Nephron progenitor cell (in vitro differentiated cells): ENCODE measurements at regions not wholly inside any gene's neighbourhood (a gene's known extent, or its start where the extent isn't known, plus 50 kb on each side); places are given as distances from the start of the nearest gene placed in this dataset.

Experiments
- DNase-seq: peaks from one replicate; pipeline ENCODE4 v3.0.0; 2021
- H3K27ac Mint-ChIP-seq: 2 replicates; pipeline ENCODE4 v1.8.0; 2021; ENCODE audit warnings: mild to moderate bottlenecking, moderate library complexity, mixed read lengths
- H3K27me3 Mint-ChIP-seq: 2 replicates; pipeline ENCODE4 v1.8.0; 2021; ENCODE audit warnings: mild to moderate bottlenecking, low read depth, mixed read lengths; ENCODE audit not compliant: poor library complexity
- H3K36me3 Mint-ChIP-seq: 2 replicates; pipeline ENCODE4 v1.8.0; 2021; ENCODE audit warnings: low read depth, mixed read lengths
- H3K4me1 Mint-ChIP-seq: 2 replicates; pipeline ENCODE4 v1.8.0; 2021; ENCODE audit warnings: mixed read lengths
- H3K4me3 Mint-ChIP-seq: 2 replicates; pipeline ENCODE4 v1.8.0; 2021; ENCODE audit warnings: mild to moderate bottlenecking, moderate library complexity, mixed read lengths
- H3K9me3 Mint-ChIP-seq: 2 replicates; pipeline ENCODE4 v1.8.0; 2021; ENCODE audit warnings: mild to moderate bottlenecking, moderate library complexity, mixed read lengths
- TF ChIP-seq, protein P1 (sequence below): fragments of 200-600 bp; sonication (generic); IDR thresholded peaks from 2 replicates; pipeline ENCODE4 v1.5.0; 2021; ENCODE audit warnings: antibody characterized with exemption

GRCh38 chr2:30316408-30316807 lies 85.1 kb downstream of the LBH start:
- H3K4me1 Mint-ChIP-seq, result peaks cover 3% of the 10 kb centered on the region

GRCh38 chr2:30318987-30319782 lies 87.9 kb downstream of the LBH start:
- H3K27me3 Mint-ChIP-seq, result peaks cover 17% of the 10 kb centered on the region
- no peak for DNase-seq
- no peaks in the 10 kb centered on the region for H3K36me3 Mint-ChIP-seq
- H3K9me3 Mint-ChIP-seq, result peaks cover 20% of the 10 kb centered on the region
- H3K4me3 Mint-ChIP-seq, result no peak overlapping the region
- TF ChIP-seq, protein P1, sequence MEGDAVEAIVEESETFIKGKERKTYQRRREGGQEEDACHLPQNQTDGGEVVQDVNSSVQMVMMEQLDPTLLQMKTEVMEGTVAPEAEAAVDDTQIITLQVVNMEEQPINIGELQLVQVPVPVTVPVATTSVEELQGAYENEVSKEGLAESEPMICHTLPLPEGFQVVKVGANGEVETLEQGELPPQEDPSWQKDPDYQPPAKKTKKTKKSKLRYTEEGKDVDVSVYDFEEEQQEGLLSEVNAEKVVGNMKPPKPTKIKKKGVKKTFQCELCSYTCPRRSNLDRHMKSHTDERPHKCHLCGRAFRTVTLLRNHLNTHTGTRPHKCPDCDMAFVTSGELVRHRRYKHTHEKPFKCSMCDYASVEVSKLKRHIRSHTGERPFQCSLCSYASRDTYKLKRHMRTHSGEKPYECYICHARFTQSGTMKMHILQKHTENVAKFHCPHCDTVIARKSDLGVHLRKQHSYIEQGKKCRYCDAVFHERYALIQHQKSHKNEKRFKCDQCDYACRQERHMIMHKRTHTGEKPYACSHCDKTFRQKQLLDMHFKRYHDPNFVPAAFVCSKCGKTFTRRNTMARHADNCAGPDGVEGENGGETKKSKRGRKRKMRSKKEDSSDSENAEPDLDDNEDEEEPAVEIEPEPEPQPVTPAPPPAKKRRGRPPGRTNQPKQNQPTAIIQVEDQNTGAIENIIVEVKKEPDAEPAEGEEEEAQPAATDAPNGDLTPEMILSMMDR, result no peak
- no peak overlapping the region for H3K27ac Mint-ChIP-seq
- H3K4me1 Mint-ChIP-seq, result peaks cover 22% of the 10 kb centered on the region

More at GRCh38 chr2:30316408-30316807, 85.1 kb downstream of the LBH start:
- DNase-seq, result no peak
- Mint-ChIP-seq H3K9me3 (peaks cover 20% of the 10 kb centered on the region), H3K4me3 (no peak overlapping the region), H3K27ac (no peak overlapping the region), H3K27me3 (peaks cover 13% of the 10 kb centered on the region), H3K36me3 (no peaks in the 10 kb centered on the region)
- TF ChIP-seq, protein P1, result no peak

DNA sequence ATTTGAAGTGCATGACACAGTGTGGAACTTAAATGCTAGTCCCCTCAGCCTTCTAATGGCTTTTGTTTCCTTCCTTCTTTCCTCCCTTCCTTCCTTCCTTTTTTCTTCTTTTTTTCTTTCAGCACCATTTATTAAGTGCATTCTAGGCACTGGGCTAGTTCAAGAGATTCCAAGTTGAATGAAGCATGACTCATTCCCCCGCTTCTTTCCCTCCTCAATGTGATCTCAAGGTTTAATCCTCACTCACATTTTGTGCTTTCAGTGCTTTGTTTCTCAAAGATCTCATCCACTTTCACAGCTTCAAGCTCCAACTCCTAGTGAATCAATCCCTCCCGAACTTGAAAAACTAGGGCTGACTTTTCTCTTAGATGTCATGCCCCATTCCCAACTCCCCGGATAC lies 90.1 kb downstream of the LBH start:
- Mint-ChIP-seq H3K4me1 (peaks cover 22% of the 10 kb centered on the region), H3K27ac (peak overlapping the region; percentile 24), H3K4me3 (no peak overlapping the region), H3K9me3 (no peaks in the 10 kb centered on the region), H3K36me3 (no peaks in the 10 kb centered on the region), H3K27me3 (peaks cover 11% of the 10 kb centered on the region)
- no peak for DNase-seq
- TF ChIP-seq, protein P1, result no peak

DNA sequence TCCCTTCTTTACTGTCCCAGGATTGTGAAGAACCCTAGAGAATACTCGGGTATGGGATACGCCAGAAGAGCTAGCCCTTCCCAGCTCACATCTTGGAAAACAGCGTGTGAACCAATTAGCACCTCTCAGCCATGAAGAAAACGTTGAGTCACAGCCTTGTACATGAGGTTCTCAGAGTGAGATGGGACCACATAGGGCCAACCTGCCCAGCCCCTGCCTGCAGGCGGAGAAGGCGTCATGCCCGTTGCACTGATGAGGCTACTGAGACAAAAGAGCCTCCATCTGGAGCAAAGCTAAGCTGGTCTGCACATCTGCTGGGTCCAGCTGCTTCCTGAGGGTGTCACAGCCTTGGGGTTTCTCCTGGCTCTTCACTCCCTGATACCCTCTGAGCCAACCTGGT lies 92.2 kb downstream of the LBH start:
- no peaks in the 10 kb centered on the region for H3K36me3 Mint-ChIP-seq
- no peaks in the 10 kb centered on the region for H3K9me3 Mint-ChIP-seq
- H3K4me3 Mint-ChIP-seq, result no peak overlapping the region
- TF ChIP-seq, protein P1, result no peak
- DNase-seq, result no peak
- H3K27me3 Mint-ChIP-seq, result peaks cover 8% of the 10 kb centered on the region
- no peak overlapping the region for H3K27ac Mint-ChIP-seq
- H3K4me1 Mint-ChIP-seq, result peaks cover 22% of the 10 kb centered on the region

DNA sequence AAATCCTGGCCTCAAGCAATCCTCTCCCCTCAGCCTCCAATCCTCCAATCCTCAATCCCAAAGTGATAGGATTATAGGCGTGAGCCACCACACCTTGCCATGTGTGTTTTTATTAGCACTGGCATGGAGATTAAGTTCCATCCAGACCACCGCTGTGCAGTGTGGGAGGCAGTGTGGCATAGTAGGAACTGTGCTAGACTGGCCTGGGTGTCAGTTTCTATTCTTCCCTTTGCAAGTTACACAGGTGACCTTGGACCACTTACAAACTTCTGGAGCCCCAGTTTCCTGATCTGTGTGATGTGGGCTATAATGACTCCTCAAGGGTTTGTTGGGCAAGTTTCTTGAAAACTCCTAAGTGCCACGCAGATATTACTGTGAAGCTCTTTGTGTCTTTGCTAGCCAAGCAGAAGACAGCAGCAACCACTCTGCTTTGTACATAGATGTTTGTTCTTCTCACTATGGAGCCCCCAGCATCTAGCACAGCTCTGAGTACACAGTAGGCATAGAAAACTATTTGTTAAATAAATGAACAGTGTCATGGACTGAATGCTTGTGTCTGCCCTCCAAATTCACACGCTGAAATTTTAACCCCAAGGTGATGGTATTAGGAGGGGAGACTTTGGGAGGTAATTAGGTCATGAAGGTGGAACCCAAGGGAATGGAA lies 93.0 kb downstream of the LBH start:
- DNase-seq, result no peak
- Mint-ChIP-seq H3K36me3 (no peaks in the 10 kb centered on the region), H3K9me3 (no peaks in the 10 kb centered on the region), H3K4me1 (peaks cover 22% of the 10 kb centered on the region), H3K27me3 (peaks cover 8% of the 10 kb centered on the region), H3K4me3 (no peak overlapping the region), H3K27ac (no peak overlapping the region)
- TF ChIP-seq, protein P1, result no peak
